ENCODE measurements at regions not wholly inside any gene's neighbourhood (a gene's known extent, or its start where the extent isn't known, plus 50 kb on each side); places are given as distances from the start of the nearest gene placed in this dataset.

GRCh38 chr9:107863396-107863795 lies 373.8 kb upstream of the KLF4 start:
- TF ChIP-seq CTCF (IDR thresholded peaks at IDR 0.05) (no peak), EZH2 (IDR thresholded peaks at IDR 0.05; ENCODE audit: borderline replicate concordance, insufficient read depth, low read depth, low read length, poor library complexity, severe bottlenecking) (no peak)
- ATAC-seq (ENCODE audit: low read depth) (no peak), DNase-seq (no peak)
- Histone ChIP-seq H4K20me1 (ENCODE audit: control insufficient read depth, insufficient read depth, low read length, poor library complexity, severe bottlenecking) (no peaks in the 10 kb centered on the region), H2AFZ (ENCODE audit: insufficient read depth, low read depth, low read length, poor library complexity, severe bottlenecking) (no peak overlapping the region), H3K79me2 (ENCODE audit: control insufficient read depth, insufficient read depth, low read length) (no peaks in the 10 kb centered on the region), H3K9ac (ENCODE audit: low read length) (no peak overlapping the region), H3K4me3 (ENCODE audit: control extremely low read depth in 1 of 5, extremely low read depth in 1 of 5, insufficient read depth in 1 of 5, low read depth in 2 of 5, low read length in 4 of 5) (no peak overlapping the region), H3K4me2 (replicated peaks; ENCODE audit: low read depth, low read length, poor library complexity, severe bottlenecking) (no peak overlapping the region), H3K27me3 (replicated peaks in 1 of 4; ENCODE audit: control extremely low read depth in 1 of 4, control insufficient read depth in 3 of 4, insufficient read depth in 4 of 4, low read length in 3 of 4) (no peaks in the 10 kb centered on the region), H3K9me3 (ENCODE audit: control extremely low read depth in 1 of 3, control insufficient read depth in 2 of 3, insufficient read depth in 1 of 3, low read length in 2 of 3) (peaks cover 0 to 3% (median 0%) of the 10 kb centered on the region in 3 donors), H3K27ac (ENCODE audit: low read length in 2 of 2) (no peak overlapping the region), H3K4me1 (ENCODE audit: control insufficient read depth in 2 of 2, insufficient read depth in 2 of 2, low read length in 2 of 2) (peaks cover 19% of the 10 kb centered on the region in 2 donors), H3K36me3 (replicated peaks in 1 of 2; ENCODE audit: control extremely low read depth in 1 of 2, control insufficient read depth in 1 of 2, extremely low read depth in 1 of 2, insufficient read depth in 2 of 2, low read length in 1 of 2) (no peaks in the 10 kb centered on the region)
- ChIA-PET CTCF (no interaction called here), POLR2A (no interaction called here)
- no peak overlapping the region for H3K4me3 Mint-ChIP-seq
- H3K27me3 Mint-ChIP-seq: no peaks in the 10 kb centered on the region
- H3K9me3 Mint-ChIP-seq (ENCODE audit: insufficient read depth): no peaks in the 10 kb centered on the region
- 100% methylated on average over 2 of the region's 4 CpGs for WGBS (ENCODE audit: insufficient coverage)
- H3K27ac Mint-ChIP-seq: no peak overlapping the region
- intact Hi-C loops (cut with micrococcal nuclease): no loop called here
- peaks cover 24% of the 10 kb centered on the region for H3K4me1 Mint-ChIP-seq

- H3K36me3 ChIP-seq (replicated peaks in 1 of 2; ENCODE audit: control extremely low read depth in 1 of 2, control insufficient read depth in 1 of 2, extremely low read depth in 1 of 2, insufficient read depth in 2 of 2, low read length in 1 of 2): no peaks in the 10 kb centered on the region
Observed at GRCh38 chr9:107862881-107863280, 373.3 kb upstream of the KLF4 start.

More at GRCh38 chr9:107862881-107863280, 373.3 kb upstream of the KLF4 start:
- Histone ChIP-seq H3K79me2 (ENCODE audit: control insufficient read depth, insufficient read depth, low read length) (no peaks in the 10 kb centered on the region), H3K27ac (ENCODE audit: low read length in 2 of 2) (no peak overlapping the region), H3K4me3 (ENCODE audit: control extremely low read depth in 1 of 5, extremely low read depth in 1 of 5, insufficient read depth in 1 of 5, low read depth in 2 of 5, low read length in 4 of 5) (no peak overlapping the region), H3K4me2 (replicated peaks; ENCODE audit: low read depth, low read length, poor library complexity, severe bottlenecking) (no peak overlapping the region), H3K9me3 (ENCODE audit: control extremely low read depth in 1 of 3, control insufficient read depth in 2 of 3, insufficient read depth in 1 of 3, low read length in 2 of 3) (peaks cover 0 to 4% (median 0%) of the 10 kb centered on the region in 3 donors), H2AFZ (ENCODE audit: insufficient read depth, low read depth, low read length, poor library complexity, severe bottlenecking) (no peak overlapping the region), H3K4me1 (ENCODE audit: control insufficient read depth in 2 of 2, insufficient read depth in 2 of 2, low read length in 2 of 2) (peaks cover 14% of the 10 kb centered on the region in 2 donors), H3K27me3 (replicated peaks in 1 of 4; ENCODE audit: control extremely low read depth in 1 of 4, control insufficient read depth in 3 of 4, insufficient read depth in 4 of 4, low read length in 3 of 4) (no peaks in the 10 kb centered on the region), H3K9ac (ENCODE audit: low read length) (no peak overlapping the region), H4K20me1 (ENCODE audit: control insufficient read depth, insufficient read depth, low read length, poor library complexity, severe bottlenecking) (no peaks in the 10 kb centered on the region)
- ChIA-PET POLR2A (no interaction called here), CTCF (no interaction called here)
- intact Hi-C loops (cut with micrococcal nuclease): no loop called here
- H3K27me3 Mint-ChIP-seq: no peaks in the 10 kb centered on the region
- DNase-seq (no peak), ATAC-seq (ENCODE audit: low read depth) (no peak)
- WGBS (ENCODE audit: insufficient coverage): no CpG with 5 or more reads among the region's 1 CpG
- H3K9me3 Mint-ChIP-seq (ENCODE audit: insufficient read depth): no peaks in the 10 kb centered on the region
- peaks cover 19% of the 10 kb centered on the region for H3K4me1 Mint-ChIP-seq
- H3K27ac Mint-ChIP-seq: no peak overlapping the region
- no peak overlapping the region for H3K4me3 Mint-ChIP-seq
- no peak for TF ChIP-seq CTCF (IDR thresholded peaks at IDR 0.05)
- TF ChIP-seq EZH2 (IDR thresholded peaks at IDR 0.05; ENCODE audit: borderline replicate concordance, insufficient read depth, low read depth, low read length, poor library complexity, severe bottlenecking): no peak

Data from B cell (primary cell).